ENCODE measurements at regions not wholly inside any gene's neighbourhood (a gene's known extent, or its start where the extent isn't known, plus 50 kb on each side); places are given as distances from the start of the nearest gene placed in this dataset.

- TF ChIP-seq POLR2G (IDR thresholded peaks at IDR 0.05; ENCODE audit: low read depth, low read length) = no peak
- no peak for TF ChIP-seq EP300 (IDR thresholded peaks at IDR 0.05; ENCODE audit: low read length)
- TF ChIP-seq KLF1 (tag; IDR thresholded peaks at IDR 0.05) = no peak
- no peak for TF ChIP-seq FOS (IDR thresholded peaks at IDR 0.05; ENCODE audit: extremely low read depth, insufficient read length)
- TF ChIP-seq, protein P1, sequence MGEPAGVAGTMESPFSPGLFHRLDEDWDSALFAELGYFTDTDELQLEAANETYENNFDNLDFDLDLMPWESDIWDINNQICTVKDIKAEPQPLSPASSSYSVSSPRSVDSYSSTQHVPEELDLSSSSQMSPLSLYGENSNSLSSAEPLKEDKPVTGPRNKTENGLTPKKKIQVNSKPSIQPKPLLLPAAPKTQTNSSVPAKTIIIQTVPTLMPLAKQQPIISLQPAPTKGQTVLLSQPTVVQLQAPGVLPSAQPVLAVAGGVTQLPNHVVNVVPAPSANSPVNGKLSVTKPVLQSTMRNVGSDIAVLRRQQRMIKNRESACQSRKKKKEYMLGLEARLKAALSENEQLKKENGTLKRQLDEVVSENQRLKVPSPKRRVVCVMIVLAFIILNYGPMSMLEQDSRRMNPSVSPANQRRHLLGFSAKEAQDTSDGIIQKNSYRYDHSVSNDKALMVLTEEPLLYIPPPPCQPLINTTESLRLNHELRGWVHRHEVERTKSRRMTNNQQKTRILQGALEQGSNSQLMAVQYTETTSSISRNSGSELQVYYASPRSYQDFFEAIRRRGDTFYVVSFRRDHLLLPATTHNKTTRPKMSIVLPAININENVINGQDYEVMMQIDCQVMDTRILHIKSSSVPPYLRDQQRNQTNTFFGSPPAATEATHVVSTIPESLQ (CRISPR knock-in tag; IDR thresholded peaks at IDR 0.05) = no peak
- no peak for TF ChIP-seq KAT7 (CRISPR knock-in tag; IDR thresholded peaks at IDR 0.05; ENCODE audit: borderline replicate concordance)
- no peak for TF ChIP-seq ZNF354B (CRISPR knock-in tag; IDR thresholded peaks at IDR 0.05)
- no peak for TF ChIP-seq MAX (CRISPR knock-in tag; IDR thresholded peaks at IDR 0.05)
- no peak for TF ChIP-seq ZNF274 (IDR thresholded peaks at IDR 0.05; ENCODE audit: borderline replicate concordance, low read depth, low read length)
- TF ChIP-seq ZNF12 (CRISPR knock-in tag; IDR thresholded peaks at IDR 0.05) = no peak
These were observed 120.5 kb upstream of the ALDH1A3 start for GRCh38 chr15:100759106-100759505.

Measured in K562 (cell line).